WTC11 (cell line): ENCODE measurements at regions not wholly inside any gene's neighbourhood (a gene's known extent, or its start where the extent isn't known, plus 50 kb on each side); places are given as distances from the start of the nearest gene placed in this dataset.

Source experiments
- ATAC-seq: fragments of 200-7000 bp; cut with Tn5 transposase; 2 replicates; pipeline ENCODE4 v1.10.0; 2021; ENCODE audit warnings: mild to moderate bottlenecking, moderate library complexity
- CTCF ChIA-PET: fragments of 300-600 bp; sonication (Branson Sonifier 250); formaldehyde crosslinking; loops from one replicate; lab custom pipeline; 2021; ENCODE audit warnings: antibody characterized with exemption; lab: Charles Lee
- POLR2A ChIA-PET: fragments of 350-600 bp; sonication (Branson Sonifier 250); formaldehyde crosslinking; loops from one replicate; lab custom pipeline; 2021; ENCODE audit warnings: antibody characterized with exemption; lab: Charles Lee
- DNase-seq: peaks from one replicate; pipeline ENCODE4 v3.0.0; 2021; ENCODE audit warnings: low spot score
- H3K27ac Mint-ChIP-seq: 2 replicates; pipeline ENCODE4 v1.8.0; 2021; ENCODE audit warnings: mixed read lengths
- H3K27me3 Mint-ChIP-seq: 2 replicates; pipeline ENCODE4 v1.8.0; 2021; ENCODE audit warnings: low read depth, mild to moderate bottlenecking, moderate library complexity, mixed read lengths
- H3K36me3 Mint-ChIP-seq: 2 replicates; pipeline ENCODE4 v1.8.0; 2021; ENCODE audit warnings: mixed read lengths
- H3K4me1 Mint-ChIP-seq: 2 replicates; pipeline ENCODE4 v1.8.0; 2022; ENCODE audit warnings: mixed read lengths
- H3K4me3 Mint-ChIP-seq: 2 replicates; pipeline ENCODE4 v1.8.0; 2021; ENCODE audit warnings: mild to moderate bottlenecking, moderate library complexity, mixed read lengths
- H3K9me3 Mint-ChIP-seq: 2 replicates; pipeline ENCODE4 v1.8.0; 2021; ENCODE audit warnings: mixed read lengths
- AR ChIP-seq: fragments of 250-450 bp; sonication (Bioruptor Pico); IDR thresholded peaks from 2 replicates; pipeline ENCODE4 v1.9.0; 2021; ENCODE audit warnings: mild to moderate bottlenecking
- EMX1 ChIP-seq: fragments of 250-450 bp; sonication (Bioruptor Pico); IDR thresholded peaks from 2 replicates; pipeline ENCODE4 v1.8.0; 2021; ENCODE audit warnings: mild to moderate bottlenecking
- FOXJ3 ChIP-seq: sonication (generic); formaldehyde crosslinking; IDR thresholded peaks from 2 replicates; pipeline ENCODE4 v1.9.0; 2021; ENCODE audit warnings: missing genetic modification reagents, mild to moderate bottlenecking, borderline replicate concordance
- IRF2 ChIP-seq: sonication (generic); formaldehyde crosslinking; IDR thresholded peaks from 2 replicates; pipeline ENCODE4 v1.8.0; 2022; ENCODE audit warnings: low read depth, missing genetic modification reagents, borderline replicate concordance
- MAX ChIP-seq: sonication (generic); formaldehyde crosslinking; IDR thresholded peaks from 2 replicates; pipeline ENCODE4 v1.8.0; 2022; ENCODE audit warnings: mild to moderate bottlenecking, missing genetic modification reagents
- NR1H2 ChIP-seq: sonication (generic); formaldehyde crosslinking; IDR thresholded peaks from 2 replicates; pipeline ENCODE4 v1.9.0; 2021; ENCODE audit warnings: mild to moderate bottlenecking, moderate library complexity, missing genetic modification reagents
- NR3C1 ChIP-seq: sonication (generic); formaldehyde crosslinking; conservative IDR thresholded peaks from 2 replicates; pipeline ENCODE4 v1.8.1; 2023; ENCODE audit warnings: low read depth, mild to moderate bottlenecking, missing genetic modification reagents
- OVOL2 ChIP-seq: fragments of 250-450 bp; sonication (Bioruptor Pico); IDR thresholded peaks from 2 replicates; pipeline ENCODE4 v1.9.0; 2021; ENCODE audit warnings: mild to moderate bottlenecking, borderline replicate concordance
- SP1 ChIP-seq: sonication (generic); formaldehyde crosslinking; conservative IDR thresholded peaks from 2 replicates; pipeline ENCODE4 v1.8.1; 2022; ENCODE audit warnings: missing genetic modification reagents
- TEAD4 ChIP-seq: sonication (generic); formaldehyde crosslinking; IDR thresholded peaks from 2 replicates; pipeline ENCODE4 v1.8.0; 2022; ENCODE audit warnings: mild to moderate bottlenecking, missing genetic modification reagents
- TP53 ChIP-seq: sonication (generic); formaldehyde crosslinking; IDR thresholded peaks from 2 replicates; pipeline ENCODE4 v1.8.1; 2023; ENCODE audit warnings: mild to moderate bottlenecking, missing genetic modification reagents
- USF1 ChIP-seq: sonication (generic); formaldehyde crosslinking; IDR thresholded peaks from 2 replicates; pipeline ENCODE4 v1.8.0; 2022; ENCODE audit warnings: mild to moderate bottlenecking, missing genetic modification reagents
- ZMAT4 ChIP-seq: fragments of 250-450 bp; sonication (Bioruptor Pico); IDR thresholded peaks from 2 replicates; pipeline ENCODE4 v1.9.0; 2021; ENCODE audit warnings: mild to moderate bottlenecking
- ZNF263 ChIP-seq: sonication (generic); formaldehyde crosslinking; IDR thresholded peaks from 2 replicates; pipeline ENCODE4 v1.8.1; 2022; ENCODE audit warnings: low read depth, mild to moderate bottlenecking, moderate library complexity, missing genetic modification reagents
- ZNF281 ChIP-seq: sonication (generic); formaldehyde crosslinking; IDR thresholded peaks from 2 replicates; pipeline ENCODE4 v1.8.0; 2023; ENCODE audit warnings: mild to moderate bottlenecking, missing genetic modification reagents
- ZSCAN18 ChIP-seq: fragments of 250-450 bp; sonication (Bioruptor Pico); IDR thresholded peaks from 2 replicates; pipeline ENCODE4 v2.1.2; 2022; ENCODE audit warnings: mild to moderate bottlenecking, moderate library complexity
- TF ChIP-seq, protein P1 (sequence below): sonication (generic); formaldehyde crosslinking; IDR thresholded peaks from 2 replicates; pipeline ENCODE4 v1.8.0; 2022; ENCODE audit warnings: mild to moderate bottlenecking, missing genetic modification reagents
- TF ChIP-seq, protein P2 (sequence below): sonication (generic); formaldehyde crosslinking; IDR thresholded peaks from 2 replicates; pipeline ENCODE4 v1.8.1; 2022; ENCODE audit warnings: missing genetic modification reagents, borderline replicate concordance

- Mint-ChIP-seq H3K27ac (no peak overlapping the region), H3K27me3 (no peaks in the 10 kb centered on the region), H3K9me3 (no peaks in the 10 kb centered on the region), H3K4me1 (0 out of 2 replicates have a peak, but pooled peaks cover 4% of the 10 kb centered on the region), H3K4me3 (no peak overlapping the region), H3K36me3 (no peaks in the 10 kb centered on the region)
- ChIA-PET CTCF (no interaction called here), POLR2A (no interaction called here)
- no peak for TF ChIP-seq ZSCAN18 (CRISPR knock-in tag)
- TF ChIP-seq, protein P1, sequence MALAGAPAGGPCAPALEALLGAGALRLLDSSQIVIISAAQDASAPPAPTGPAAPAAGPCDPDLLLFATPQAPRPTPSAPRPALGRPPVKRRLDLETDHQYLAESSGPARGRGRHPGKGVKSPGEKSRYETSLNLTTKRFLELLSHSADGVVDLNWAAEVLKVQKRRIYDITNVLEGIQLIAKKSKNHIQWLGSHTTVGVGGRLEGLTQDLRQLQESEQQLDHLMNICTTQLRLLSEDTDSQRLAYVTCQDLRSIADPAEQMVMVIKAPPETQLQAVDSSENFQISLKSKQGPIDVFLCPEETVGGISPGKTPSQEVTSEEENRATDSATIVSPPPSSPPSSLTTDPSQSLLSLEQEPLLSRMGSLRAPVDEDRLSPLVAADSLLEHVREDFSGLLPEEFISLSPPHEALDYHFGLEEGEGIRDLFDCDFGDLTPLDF (CRISPR knock-in tag) = no peak
- ATAC-seq = no peak
- no peak for DNase-seq
These were observed 70.8 kb downstream of the CD164 start for GRCh38 chr6:109311471-109311870.

- 0 out of 2 replicates have a peak, but pooled peaks cover 4% of the 10 kb centered on the region for H3K4me1 Mint-ChIP-seq
- POLR2A ChIA-PET = no interaction called here
- no peaks in the 10 kb centered on the region for H3K27me3 Mint-ChIP-seq
- no peak for ATAC-seq
- H3K9me3 Mint-ChIP-seq = no peaks in the 10 kb centered on the region
- CTCF ChIA-PET = no interaction called here
- H3K27ac Mint-ChIP-seq = no peak overlapping the region
- H3K4me3 Mint-ChIP-seq = no peak overlapping the region
- TF ChIP-seq TP53 (CRISPR knock-in tag) = no peak
- no peak for TF ChIP-seq MAX (CRISPR knock-in tag)
- no peak for TF ChIP-seq OVOL2 (CRISPR knock-in tag)
- no peak for TF ChIP-seq TEAD4 (CRISPR knock-in tag)
- H3K36me3 Mint-ChIP-seq = no peaks in the 10 kb centered on the region
- DNase-seq = no peak
These were observed 72.3 kb downstream of the CD164 start for GRCh38 chr6:109309917-109310316.

GRCh38 chr6:109308018-109308492 is 74.2 kb downstream of the CD164 start:
- ChIA-PET CTCF (no interaction called here), POLR2A (no interaction called here)
- Mint-ChIP-seq H3K27me3 (no peaks in the 10 kb centered on the region), H3K9me3 (no peaks in the 10 kb centered on the region), H3K4me3 (no peak overlapping the region), H3K36me3 (no peaks in the 10 kb centered on the region), H3K27ac (no peak overlapping the region; the same call in 1 of the 2 replicates), H3K4me1 (peaks cover 9% of the 10 kb centered on the region; the same call in 1 of the 2 replicates)
- TF ChIP-seq ZMAT4 (CRISPR knock-in tag) (no peak), ZNF281 (CRISPR knock-in tag) (no peak)
- TF ChIP-seq, protein P2, sequence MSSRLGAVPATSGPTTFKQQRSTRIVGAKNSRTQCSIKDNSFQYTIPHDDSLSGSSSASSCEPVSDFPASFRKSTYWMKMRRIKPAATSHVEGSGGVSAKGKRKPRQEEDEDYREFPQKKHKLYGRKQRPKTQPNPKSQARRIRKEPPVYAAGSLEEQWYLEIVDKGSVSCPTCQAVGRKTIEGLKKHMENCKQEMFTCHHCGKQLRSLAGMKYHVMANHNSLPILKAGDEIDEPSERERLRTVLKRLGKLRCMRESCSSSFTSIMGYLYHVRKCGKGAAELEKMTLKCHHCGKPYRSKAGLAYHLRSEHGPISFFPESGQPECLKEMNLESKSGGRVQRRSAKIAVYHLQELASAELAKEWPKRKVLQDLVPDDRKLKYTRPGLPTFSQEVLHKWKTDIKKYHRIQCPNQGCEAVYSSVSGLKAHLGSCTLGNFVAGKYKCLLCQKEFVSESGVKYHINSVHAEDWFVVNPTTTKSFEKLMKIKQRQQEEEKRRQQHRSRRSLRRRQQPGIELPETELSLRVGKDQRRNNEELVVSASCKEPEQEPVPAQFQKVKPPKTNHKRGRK (CRISPR knock-in tag) = no peak
- DNase-seq (no peak), ATAC-seq (no peak)

- ChIA-PET CTCF (no interaction called here), POLR2A (no interaction called here)
- no peak overlapping the region for H3K4me3 Mint-ChIP-seq
- no peaks in the 10 kb centered on the region for H3K9me3 Mint-ChIP-seq
- no peak for DNase-seq
- no peaks in the 10 kb centered on the region for H3K27me3 Mint-ChIP-seq
- H3K4me1 Mint-ChIP-seq = peaks cover 8% of the 10 kb centered on the region; the same call in 1 of the 2 replicates
- H3K27ac Mint-ChIP-seq = no peak overlapping the region
- no peak for ATAC-seq
- no peaks in the 10 kb centered on the region for H3K36me3 Mint-ChIP-seq
- no peak for TF ChIP-seq NR1H2 (CRISPR knock-in tag)
- TF ChIP-seq NR3C1 = no peak
- TF ChIP-seq ZNF263 (CRISPR knock-in tag) = no peak
- TF ChIP-seq IRF2 (CRISPR knock-in tag) = no peak
- TF ChIP-seq TEAD4 (CRISPR knock-in tag) = no peak
- no peak for TF ChIP-seq AR (CRISPR knock-in tag)
- TF ChIP-seq TP53 (CRISPR knock-in tag) = no peak
- no peak for TF ChIP-seq USF1 (CRISPR knock-in tag)
- no peak for TF ChIP-seq SP1
- TF ChIP-seq FOXJ3 (CRISPR knock-in tag) = no peak
- TF ChIP-seq EMX1 (CRISPR knock-in tag) = no peak
These were observed 75.5 kb downstream of the CD164 start for GRCh38 chr6:109306733-109307132.
